Suprapubic skin (tissue), 4 donors: ENCODE measurements at regions not wholly inside any gene's neighbourhood (a gene's known extent, or its start where the extent isn't known, plus 50 kb on each side); places are given as distances from the start of the nearest gene placed in this dataset.

ENCODE experiments used
- CTCF ChIP-seq, 2 donors: fragments of 200-600 bp in 1 of 2; fragments of 450-650 bp in 1 of 2; sonication (generic) in 1 of 2; IDR thresholded peaks; one replicate each; pipeline ENCODE4 v1.5.1; 2016 to 2019; ENCODE audit warnings: antibody characterized with exemption in 2 of 2, mild to moderate bottlenecking in 1 of 2, moderate library complexity in 1 of 2
- POLR2A ChIP-seq, 2 donors: fragments of 450-650 bp; IDR thresholded peaks; one replicate each; pipeline ENCODE4 v1.6.1; 2017; ENCODE audit warnings: antibody characterized with exemption in 2 of 2, mild to moderate bottlenecking in 2 of 2, moderate library complexity in 2 of 2
- POLR2AphosphoS5 ChIP-seq, 3 donors: sonication (generic); formaldehyde crosslinking; IDR thresholded peaks; one replicate each; pipeline ENCODE4 v1.6.1; 2017; ENCODE audit warnings: antibody characterized with exemption in 3 of 3

GRCh38 chrX:989959-990510 lies 222.4 kb downstream of the CRLF2 start:
- TF ChIP-seq CTCF (IDR thresholded peaks at IDR 0.05) = no peak
- TF ChIP-seq POLR2AphosphoS5 (IDR thresholded peaks at IDR 0.05) = no peak
- no peak for TF ChIP-seq POLR2A (IDR thresholded peaks at IDR 0.05)
